ENCODE measurements at regions not wholly inside any gene's neighbourhood (a gene's known extent, or its start where the extent isn't known, plus 50 kb on each side); places are given as distances from the start of the nearest gene placed in this dataset.

DNA sequence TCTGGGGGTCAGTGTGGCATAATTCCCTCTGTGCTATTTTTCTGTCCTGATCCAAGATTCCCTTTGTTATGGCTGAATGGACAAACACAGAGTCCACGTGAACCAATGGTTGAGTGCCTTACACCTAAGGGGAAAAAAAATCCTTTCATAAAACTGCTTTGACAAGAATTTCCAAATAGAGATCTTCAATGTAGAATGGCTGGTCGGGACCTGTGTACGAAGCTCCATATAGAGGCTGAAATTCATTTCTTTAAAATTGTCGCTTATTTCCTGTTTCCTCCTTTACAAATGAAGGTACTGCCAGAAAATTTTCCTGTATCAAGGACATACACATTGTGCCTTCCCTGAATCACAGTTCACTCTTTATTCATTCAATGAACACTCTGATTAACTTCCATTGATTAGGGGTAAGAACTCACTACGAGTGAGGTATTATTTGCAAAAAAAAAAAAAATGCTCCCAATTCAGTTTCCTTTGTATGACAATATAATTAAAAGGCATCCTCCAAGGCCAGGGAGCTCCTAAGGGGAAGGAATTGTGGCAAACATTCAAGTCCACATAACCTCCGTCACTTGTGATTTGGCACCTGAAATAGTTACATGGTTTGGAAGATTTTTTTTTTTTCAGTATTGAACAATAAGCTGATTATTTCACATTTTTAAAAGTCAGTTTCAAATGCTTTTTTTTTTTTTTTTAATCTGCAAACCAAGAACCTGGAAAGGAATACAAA lies 293.8 kb downstream of the MEX3B start:
- TF ChIP-seq, protein P1, sequence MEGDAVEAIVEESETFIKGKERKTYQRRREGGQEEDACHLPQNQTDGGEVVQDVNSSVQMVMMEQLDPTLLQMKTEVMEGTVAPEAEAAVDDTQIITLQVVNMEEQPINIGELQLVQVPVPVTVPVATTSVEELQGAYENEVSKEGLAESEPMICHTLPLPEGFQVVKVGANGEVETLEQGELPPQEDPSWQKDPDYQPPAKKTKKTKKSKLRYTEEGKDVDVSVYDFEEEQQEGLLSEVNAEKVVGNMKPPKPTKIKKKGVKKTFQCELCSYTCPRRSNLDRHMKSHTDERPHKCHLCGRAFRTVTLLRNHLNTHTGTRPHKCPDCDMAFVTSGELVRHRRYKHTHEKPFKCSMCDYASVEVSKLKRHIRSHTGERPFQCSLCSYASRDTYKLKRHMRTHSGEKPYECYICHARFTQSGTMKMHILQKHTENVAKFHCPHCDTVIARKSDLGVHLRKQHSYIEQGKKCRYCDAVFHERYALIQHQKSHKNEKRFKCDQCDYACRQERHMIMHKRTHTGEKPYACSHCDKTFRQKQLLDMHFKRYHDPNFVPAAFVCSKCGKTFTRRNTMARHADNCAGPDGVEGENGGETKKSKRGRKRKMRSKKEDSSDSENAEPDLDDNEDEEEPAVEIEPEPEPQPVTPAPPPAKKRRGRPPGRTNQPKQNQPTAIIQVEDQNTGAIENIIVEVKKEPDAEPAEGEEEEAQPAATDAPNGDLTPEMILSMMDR (conservative IDR thresholded peaks at IDR 0.05; ENCODE audit: low read length): no peak
- no peak for TF ChIP-seq EZH2phosphoT487 (IDR thresholded peaks at IDR 0.05; ENCODE audit: borderline replicate concordance)
- Histone ChIP-seq H3K27me3 (ENCODE audit: insufficient read depth, low read length, poor library complexity, severe bottlenecking) (no peaks in the 10 kb centered on the region), H3K9ac (ENCODE audit: low read depth, low read length, poor library complexity, severe bottlenecking) (no peak overlapping the region), H3K4me3 (ENCODE audit: low read length, poor library complexity, severe bottlenecking) (no peak overlapping the region), H3F3A (ENCODE audit: low read depth) (no peaks in the 10 kb centered on the region), H4K20me1 (ENCODE audit: insufficient read depth, low read length, poor library complexity, severe bottlenecking) (no peaks in the 10 kb centered on the region), H3K9me2 (replicated peaks; ENCODE audit: low read depth, low read length) (no peaks in the 10 kb centered on the region), H3K4me2 (ENCODE audit: low read depth, low read length, poor library complexity, severe bottlenecking) (no peak overlapping the region), H3K79me2 (ENCODE audit: insufficient read depth, low read length) (no peaks in the 10 kb centered on the region), H3K9me3 (ENCODE audit: insufficient read depth, low read depth, low read length) (no peaks in the 10 kb centered on the region), H3K36me3 (ENCODE audit: insufficient read depth, low read length) (no peaks in the 10 kb centered on the region), H3K4me1 (ENCODE audit: insufficient read depth, low read length, poor library complexity, severe bottlenecking) (no peaks in the 10 kb centered on the region), H2AFZ (ENCODE audit: low read length) (no peak overlapping the region)

DNA sequence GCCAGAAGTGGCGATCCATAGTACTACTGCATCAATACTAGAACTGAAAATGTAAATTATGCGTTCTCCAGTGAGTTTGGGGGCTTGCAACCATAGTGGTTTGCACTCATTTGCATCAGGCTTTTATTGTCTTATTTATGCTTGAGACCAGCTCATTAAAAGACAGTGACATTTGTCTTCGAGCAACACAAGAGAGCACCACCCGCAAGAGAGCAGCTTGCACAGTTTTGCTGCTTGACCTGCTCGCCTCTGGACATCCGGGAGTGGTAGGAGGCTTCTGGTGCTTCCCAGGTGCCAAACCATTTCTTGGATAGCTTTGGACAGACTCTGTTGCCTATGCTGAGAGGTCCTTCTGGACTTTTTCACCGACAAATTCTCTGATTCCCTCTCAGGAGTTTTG lies 294.6 kb downstream of the MEX3B start:
- no peaks in the 10 kb centered on the region for H3K9me2 ChIP-seq (replicated peaks; ENCODE audit: low read depth, low read length)
- H3K36me3 ChIP-seq (ENCODE audit: insufficient read depth, low read length): no peaks in the 10 kb centered on the region
- H3K27me3 ChIP-seq (ENCODE audit: insufficient read depth, low read length, poor library complexity, severe bottlenecking): no peaks in the 10 kb centered on the region
- H4K20me1 ChIP-seq (ENCODE audit: insufficient read depth, low read length, poor library complexity, severe bottlenecking): no peaks in the 10 kb centered on the region
- no peaks in the 10 kb centered on the region for H3F3A ChIP-seq (ENCODE audit: low read depth)
- H3K79me2 ChIP-seq (ENCODE audit: insufficient read depth, low read length): no peaks in the 10 kb centered on the region
- H3K4me1 ChIP-seq (ENCODE audit: insufficient read depth, low read length, poor library complexity, severe bottlenecking): no peaks in the 10 kb centered on the region
- no peak overlapping the region for H3K4me3 ChIP-seq (ENCODE audit: low read length, poor library complexity, severe bottlenecking)
- H3K9me3 ChIP-seq (ENCODE audit: insufficient read depth, low read depth, low read length): no peaks in the 10 kb centered on the region
- no peak overlapping the region for H2AFZ ChIP-seq (ENCODE audit: low read length)
- no peak for TF ChIP-seq EZH2phosphoT487 (IDR thresholded peaks at IDR 0.05; ENCODE audit: borderline replicate concordance)
- TF ChIP-seq, protein P1 (conservative IDR thresholded peaks at IDR 0.05; ENCODE audit: low read length): no peak
- no peak overlapping the region for H3K9ac ChIP-seq (ENCODE audit: low read depth, low read length, poor library complexity, severe bottlenecking)
- no peak overlapping the region for H3K4me2 ChIP-seq (ENCODE audit: low read depth, low read length, poor library complexity, severe bottlenecking)

DNA sequence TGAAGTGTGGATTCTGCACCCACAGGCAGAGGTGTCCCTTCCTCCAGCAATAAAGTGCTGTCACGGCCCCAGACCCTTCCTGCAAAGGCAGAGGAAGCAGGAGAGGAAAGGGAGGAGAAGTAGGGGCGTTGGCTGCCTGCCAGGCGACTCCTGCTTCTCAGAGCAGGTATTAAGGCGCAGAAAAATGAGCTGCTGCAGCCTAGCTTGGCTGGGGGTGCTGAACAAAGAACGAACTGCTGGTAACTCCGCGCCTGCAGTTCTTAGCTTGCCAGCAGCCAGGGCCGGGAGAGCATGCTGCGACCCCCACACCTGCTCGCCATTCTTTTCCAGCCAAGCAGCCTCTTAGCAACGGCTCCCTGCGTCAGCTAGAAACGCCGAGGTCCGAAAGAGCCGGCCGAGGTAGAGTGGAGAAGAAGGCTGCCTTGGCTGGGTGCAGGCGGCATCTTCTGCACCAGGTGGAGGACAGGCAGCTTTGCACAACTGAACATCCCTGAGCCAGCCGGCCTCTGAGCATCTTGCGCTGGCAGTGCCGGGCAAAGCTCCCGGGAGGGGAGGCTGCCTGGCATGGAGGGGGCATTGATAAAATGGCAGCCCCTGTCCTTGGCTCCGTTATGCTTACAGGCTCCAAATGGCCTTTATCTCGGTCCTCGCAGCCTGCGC lies 296.0 kb downstream of the MEX3B start:
- Histone ChIP-seq H3F3A (ENCODE audit: low read depth) (no peaks in the 10 kb centered on the region), H3K4me1 (ENCODE audit: insufficient read depth, low read length, poor library complexity, severe bottlenecking) (no peaks in the 10 kb centered on the region), H3K36me3 (ENCODE audit: insufficient read depth, low read length) (no peaks in the 10 kb centered on the region), H3K27me3 (ENCODE audit: insufficient read depth, low read length, poor library complexity, severe bottlenecking) (no peaks in the 10 kb centered on the region), H3K4me3 (ENCODE audit: low read length, poor library complexity, severe bottlenecking) (no peak overlapping the region), H2AFZ (ENCODE audit: low read length) (no peak overlapping the region), H4K20me1 (ENCODE audit: insufficient read depth, low read length, poor library complexity, severe bottlenecking) (no peaks in the 10 kb centered on the region), H3K9ac (ENCODE audit: low read depth, low read length, poor library complexity, severe bottlenecking) (no peak overlapping the region), H3K79me2 (ENCODE audit: insufficient read depth, low read length) (no peaks in the 10 kb centered on the region), H3K9me2 (replicated peaks; ENCODE audit: low read depth, low read length) (no peaks in the 10 kb centered on the region), H3K9me3 (ENCODE audit: insufficient read depth, low read depth, low read length) (no peaks in the 10 kb centered on the region), H3K4me2 (ENCODE audit: low read depth, low read length, poor library complexity, severe bottlenecking) (no peak overlapping the region)
- TF ChIP-seq, protein P1 (conservative IDR thresholded peaks at IDR 0.05; ENCODE audit: low read length): no peak
- no peak for TF ChIP-seq EZH2phosphoT487 (IDR thresholded peaks at IDR 0.05; ENCODE audit: borderline replicate concordance)

Data from Loucy (cell line).